GM21367 (cell line): ENCODE measurements at regions not wholly inside any gene's neighbourhood (a gene's known extent, or its start where the extent isn't known, plus 50 kb on each side); places are given as distances from the start of the nearest gene placed in this dataset.
"Not testable (repeated sequence)": the region's sequence is repeated elsewhere in the genome, so short reads cannot be mapped to it uniquely, and the experiment has no call there.

Experiments used
- ATAC-seq: cut with Tn5 transposase; IDR thresholded peaks from one replicate; pipeline ENCODE4 v1.9.1; 2021; ENCODE audit not compliant: unreplicated experiment

GRCh38 chr16:77488652-77489051 is 53.8 kb upstream of the ADAMTS18 start:
- ATAC-seq, result no peak

DNA sequence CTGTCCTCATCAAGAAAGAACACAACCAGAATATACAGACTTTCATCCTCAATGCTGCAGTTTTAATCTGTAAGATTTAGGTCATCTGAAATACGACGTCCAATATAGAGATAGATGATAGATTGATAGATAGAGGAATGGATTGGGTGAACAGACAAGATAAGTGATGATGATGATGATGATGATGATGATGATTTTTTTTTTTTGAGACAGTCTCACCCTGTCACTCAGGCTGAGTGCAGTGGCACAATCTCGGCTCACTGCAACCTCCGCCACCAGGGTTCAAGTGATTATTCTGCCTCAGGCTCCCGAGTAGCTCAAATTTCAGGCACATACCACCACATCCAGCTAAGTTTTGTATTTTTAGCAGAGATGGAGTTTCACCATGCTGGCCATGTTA is 56.3 kb upstream of the ADAMTS18 start:
- ATAC-seq, result no peak

DNA sequence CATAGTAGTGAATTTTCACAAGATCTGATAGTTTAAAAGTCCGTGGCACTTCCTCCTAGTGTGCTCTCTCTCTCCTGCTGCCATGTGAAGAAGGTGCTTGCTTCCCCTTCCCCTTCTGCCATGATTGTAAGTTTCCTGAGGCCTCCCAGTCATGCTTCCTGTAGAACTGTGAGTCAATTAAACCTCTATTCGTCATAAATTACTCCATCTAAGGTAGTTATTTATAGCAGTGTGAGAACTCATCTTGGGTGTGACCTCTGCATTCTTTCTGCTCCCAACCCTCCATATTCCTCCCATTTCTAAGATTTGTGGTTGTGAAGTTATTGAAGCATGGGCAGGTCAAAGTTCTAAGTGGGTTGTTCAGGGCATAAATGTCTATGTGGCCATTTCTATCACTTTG is 62.1 kb upstream of the ADAMTS18 start:
- ATAC-seq, result no peak

DNA sequence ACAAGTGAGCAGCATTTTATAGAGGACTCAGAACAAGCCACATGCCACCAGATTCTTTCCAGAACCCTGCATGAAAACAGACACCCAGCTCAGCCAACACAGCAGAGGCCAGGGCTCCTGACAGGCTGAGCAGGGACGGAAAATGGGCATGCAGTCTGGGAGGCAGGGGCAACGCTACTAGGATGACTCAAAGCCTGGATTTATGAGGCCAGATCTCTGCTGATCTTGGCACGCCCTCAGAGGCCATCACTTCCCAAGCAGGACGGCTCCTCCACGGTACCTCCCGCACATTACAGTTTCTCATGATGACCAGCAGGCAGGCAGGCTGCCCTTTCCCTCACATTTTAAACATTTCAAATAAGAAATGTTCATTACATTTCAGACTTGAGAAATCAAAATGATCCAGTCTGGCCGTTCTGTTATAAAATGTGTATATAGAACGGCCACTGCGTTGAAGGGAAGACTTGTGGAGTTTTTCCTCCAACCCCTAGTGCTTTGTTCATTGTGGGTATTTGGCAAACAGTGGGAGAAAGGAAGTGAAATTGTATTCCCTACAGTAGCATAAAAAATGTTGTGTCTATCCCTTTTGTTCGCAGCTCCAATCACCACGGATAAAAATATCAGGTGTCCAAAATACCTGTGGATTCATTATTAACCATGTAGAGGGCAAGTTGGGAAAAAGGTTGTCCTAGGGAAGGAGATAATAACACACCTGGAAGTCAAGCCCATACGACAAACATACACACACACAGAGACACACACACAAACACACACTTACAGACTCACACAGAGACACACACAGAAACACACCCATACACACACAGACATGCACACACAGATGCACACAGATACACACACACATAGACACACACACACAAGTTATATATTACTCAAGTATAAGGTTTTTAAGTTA is 64.8 kb upstream of the ADAMTS18 start:
- ATAC-seq, result no peak

DNA sequence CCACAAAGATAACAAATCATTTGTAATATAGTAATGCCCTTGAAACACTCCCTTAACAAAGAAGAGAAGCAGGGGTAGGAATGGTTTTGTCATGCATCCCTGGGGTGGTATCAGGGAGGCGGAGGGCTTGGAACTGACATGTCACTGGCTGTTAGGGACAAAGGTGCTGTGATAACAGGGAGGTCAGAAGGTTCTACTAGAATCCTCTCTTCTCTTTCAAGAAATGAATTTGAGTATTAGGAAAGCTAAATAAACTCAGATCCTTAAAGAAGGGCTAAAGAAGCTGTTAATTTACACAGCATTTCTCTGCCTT is 65.4 kb upstream of the ADAMTS18 start:
- no peak for ATAC-seq

DNA sequence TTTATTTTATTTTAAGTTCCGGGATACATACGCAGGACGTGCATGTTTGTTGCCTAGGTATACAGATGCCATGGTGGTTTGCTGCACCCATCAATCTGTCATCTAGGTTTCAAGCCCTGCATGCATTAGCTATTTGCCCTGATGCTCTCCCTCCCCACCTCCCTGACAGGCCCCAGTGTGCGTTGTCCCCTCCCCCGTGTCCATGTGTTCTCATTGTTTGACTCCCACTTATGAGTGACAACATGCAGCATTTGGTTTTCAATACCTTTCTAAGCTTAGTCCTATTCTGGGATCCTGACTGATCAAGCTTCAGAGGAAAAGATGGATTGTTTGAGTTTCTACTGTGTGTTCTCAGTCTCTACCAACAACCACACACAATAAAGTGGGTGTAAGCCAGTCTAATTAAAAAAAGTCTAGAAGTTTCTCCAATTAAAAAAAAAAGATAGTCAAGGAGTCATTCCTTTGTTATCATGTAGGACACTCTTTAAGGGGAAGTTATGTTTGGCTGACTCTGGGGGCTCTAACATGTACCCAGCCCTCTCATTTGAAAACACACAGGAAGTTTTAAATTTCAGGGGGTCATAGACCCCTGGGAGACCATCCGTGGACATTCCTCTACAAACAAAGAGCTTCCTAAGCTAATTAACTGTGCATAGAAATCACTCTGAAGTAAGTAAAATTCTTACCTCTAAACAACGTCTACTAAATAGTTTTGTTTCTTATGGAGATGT is 66.3 kb upstream of the ADAMTS18 start:
- no peak for ATAC-seq

DNA sequence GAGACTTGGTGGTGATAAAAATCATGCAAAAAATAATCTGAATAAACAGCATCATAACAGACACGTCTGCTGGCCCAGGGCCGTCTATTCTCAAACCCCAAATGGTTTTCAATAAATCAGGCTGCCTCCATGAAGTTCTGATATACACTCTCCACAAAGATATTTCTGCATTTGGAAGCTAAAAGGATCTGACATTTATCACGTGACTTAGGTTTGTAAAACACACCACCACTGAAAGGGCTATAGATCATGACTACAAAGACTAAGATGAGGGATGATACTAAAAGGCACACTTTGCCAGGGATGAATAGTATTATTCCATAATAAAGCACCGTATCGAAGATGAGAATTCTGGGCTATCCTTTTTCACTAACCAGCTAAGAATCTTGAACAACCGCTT is 67.6 kb upstream of the ADAMTS18 start:
- ATAC-seq, result no peak

GRCh38 chr16:77506492-77506891 is 71.7 kb upstream of the ADAMTS18 start:
- not testable (repeated sequence) for ATAC-seq

DNA sequence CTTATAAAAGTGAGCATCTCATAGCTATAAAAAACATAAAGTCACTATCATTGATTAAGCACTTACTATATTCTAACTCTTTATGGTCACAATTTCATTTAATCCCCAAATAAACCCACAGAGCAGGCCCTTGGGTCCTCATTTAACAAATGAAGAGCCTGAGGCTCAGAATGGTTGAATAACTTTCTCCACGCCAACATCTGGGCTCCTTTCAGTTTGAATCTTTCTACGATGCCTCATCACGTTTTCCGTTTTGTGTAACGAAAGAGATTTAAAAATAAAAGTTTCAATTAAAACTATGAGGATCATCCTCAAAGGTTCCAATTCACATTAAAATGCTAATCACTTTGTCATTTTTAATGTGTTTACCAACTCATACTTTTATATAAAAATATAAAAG is 74.2 kb upstream of the ADAMTS18 start:
- ATAC-seq, result no peak

- no peak for ATAC-seq
These were observed 75.0 kb upstream of the ADAMTS18 start for GRCh38 chr16:77509796-77510195.

DNA sequence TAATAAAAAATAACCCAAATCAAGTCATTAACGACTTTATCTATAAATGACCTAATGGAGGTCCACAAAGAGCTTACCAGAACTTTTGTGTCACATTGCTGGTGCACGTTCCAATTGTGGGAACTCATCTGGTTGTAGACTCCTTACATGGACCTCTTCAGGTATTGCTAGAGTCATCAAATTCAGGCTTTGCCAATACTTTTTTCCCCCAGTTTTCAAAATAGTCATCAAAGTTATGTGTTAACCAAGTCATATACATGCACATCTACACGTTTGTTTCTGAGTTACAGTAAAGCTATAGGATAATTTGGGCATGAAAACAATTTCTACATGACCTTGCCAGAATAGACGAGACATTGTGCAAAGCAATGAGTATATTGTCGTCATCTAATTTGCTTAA is 76.2 kb upstream of the ADAMTS18 start:
- ATAC-seq, result no peak

GRCh38 chr16:77514500-77515220 is 79.8 kb upstream of the ADAMTS18 start:
- no peak for ATAC-seq

GRCh38 chr16:77525226-77525625 is 90.4 kb upstream of the ADAMTS18 start:
- not testable (repeated sequence) for ATAC-seq

DNA sequence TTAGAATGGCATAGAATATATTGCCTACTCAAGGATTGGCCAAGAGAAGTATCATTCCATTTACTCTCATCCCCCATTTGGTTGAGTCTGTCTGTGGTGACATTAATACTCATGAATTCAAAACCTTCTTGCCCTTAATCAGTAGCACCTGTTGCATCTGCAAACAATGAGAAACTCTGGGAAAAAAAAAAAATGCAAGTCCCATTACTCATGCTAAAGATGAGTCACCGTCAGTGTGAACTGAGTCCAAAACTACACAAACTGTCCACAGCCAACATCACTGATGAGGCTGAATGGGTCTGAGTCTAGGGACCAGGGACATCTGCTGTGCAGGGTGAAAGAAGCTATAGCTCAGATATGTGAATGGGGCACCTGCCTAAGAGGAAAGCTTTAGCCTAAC is 96.9 kb upstream of the ADAMTS18 start:
- no peak for ATAC-seq

GRCh38 chr16:77536809-77537208 is 102.0 kb upstream of the ADAMTS18 start:
- no peak for ATAC-seq

- ATAC-seq, result no peak
These were observed 104.7 kb upstream of the ADAMTS18 start for GRCh38 chr16:77539421-77540034.

- no peak for ATAC-seq
These were observed 105.8 kb upstream of the ADAMTS18 start for GRCh38 chr16:77540646-77541045.

DNA sequence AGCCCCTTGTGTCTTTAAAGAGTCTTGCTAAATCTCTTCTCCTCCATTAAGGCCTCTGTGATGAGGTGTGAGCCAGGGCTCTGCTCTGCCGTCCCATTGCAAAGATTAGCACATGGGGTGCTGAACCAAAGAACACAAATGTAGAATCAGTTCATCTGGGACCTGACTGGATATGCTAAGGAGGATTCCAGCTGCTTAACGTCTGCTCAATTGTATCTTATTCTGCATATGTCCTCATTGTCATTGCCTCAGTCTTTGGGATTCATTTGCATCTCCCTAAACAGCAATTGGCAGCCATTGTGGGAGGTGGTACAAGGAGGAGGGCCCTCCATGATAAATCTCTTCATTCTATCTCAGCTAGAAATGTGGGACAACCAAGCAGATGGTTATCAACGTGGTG is 106.3 kb upstream of the ADAMTS18 start:
- ATAC-seq, result no peak

DNA sequence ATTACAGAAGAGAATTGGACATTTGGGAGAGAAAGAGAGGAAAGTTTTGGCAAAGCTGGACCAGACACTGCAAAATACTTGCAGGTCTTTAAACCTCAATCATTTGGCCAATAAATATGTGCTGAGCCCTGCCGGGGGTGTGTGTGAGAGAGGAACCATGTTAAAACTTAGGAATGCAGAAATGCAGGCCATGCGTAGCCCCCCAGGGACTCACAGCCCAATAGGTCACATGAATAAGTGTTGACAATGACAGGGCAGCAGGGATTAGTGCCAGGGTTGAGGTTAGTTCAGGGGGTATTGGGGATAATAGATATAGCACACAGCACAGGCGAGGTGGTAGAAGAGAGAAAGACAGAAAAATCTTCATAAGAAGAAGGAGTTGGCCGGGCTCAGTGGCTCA is 113.3 kb upstream of the ADAMTS18 start:
- no peak for ATAC-seq

GRCh38 chr16:77548766-77549165 is 113.9 kb upstream of the ADAMTS18 start:
- no peak for ATAC-seq

- no peak for ATAC-seq
These were observed 115.0 kb upstream of the ADAMTS18 start for GRCh38 chr16:77549876-77550275.
